HepG2 (cell line): ENCODE measurements at regions not wholly inside any gene's neighbourhood (a gene's known extent, or its start where the extent isn't known, plus 50 kb on each side); places are given as distances from the start of the nearest gene placed in this dataset.

Experiments
- CHD4 ChIP-seq: fragments of 200-600 bp; sonication (generic); IDR thresholded peaks from 2 replicates; pipeline ENCODE4 v1.7.0; 2017; ENCODE audit warnings: mild to moderate bottlenecking, low read length, borderline replicate concordance
- CREM ChIP-seq, 2 experiments: sonication (generic) in 1 of 2; formaldehyde crosslinking in 1 of 2; IDR thresholded peaks; 2 replicates each; pipeline versions ENCODE4 v1.4.0 to v1.6.1; 2016 to 2020; ENCODE audit warnings: antibody characterized with exemption in 1 of 2, mild to moderate bottlenecking in 1 of 2, missing genetic modification reagents in 1 of 2
- HHEX ChIP-seq: IDR thresholded peaks from 2 replicates; pipeline ENCODE4 v1.6.1; 2016; ENCODE audit warnings: control low read depth
- HMGXB4 ChIP-seq, 2 experiments: sonication (generic) in 1 of 2; formaldehyde crosslinking in 1 of 2; IDR thresholded peaks; 2 replicates each; pipeline versions ENCODE4 v1.4.0 to v1.6.1; 2018 to 2020; ENCODE audit warnings: missing genetic modification reagents in 2 of 2, borderline replicate concordance in 1 of 2, low read depth in 1 of 2, mild to moderate bottlenecking in 1 of 2, missing biosample characterization in 1 of 2
- NAIF1 ChIP-seq: sonication (generic); formaldehyde crosslinking; IDR thresholded peaks from 2 replicates; pipeline ENCODE4 v1.5.0; 2020; ENCODE audit warnings: mild to moderate bottlenecking, missing genetic modification reagents, borderline replicate concordance
- NR3C1 ChIP-seq: sonication (generic); formaldehyde crosslinking; IDR thresholded peaks from 2 replicates; pipeline ENCODE4 v1.4.0; 2020; ENCODE audit warnings: missing genetic modification reagents
- POLR2A ChIP-seq, 2 experiments: IDR thresholded peaks; 2 replicates each; pipeline ENCODE4 v1.6.1; 2011; ENCODE audit warnings: low read depth in 2 of 2, low read length in 2 of 2, mild to moderate bottlenecking in 1 of 2, moderate library complexity in 1 of 2; ENCODE audit not compliant: insufficient read depth in 1 of 2
- POLR2AphosphoS5 ChIP-seq: IDR thresholded peaks from 2 replicates; pipeline ENCODE4 v1.6.1; 2012; ENCODE audit warnings: low read depth, low read length
- RAD51 ChIP-seq: fragments of 450-650 bp; IDR thresholded peaks from 2 replicates; pipeline ENCODE4 v1.6.1; 2016; ENCODE audit warnings: borderline replicate concordance
- UBTF ChIP-seq: sonication (generic); formaldehyde crosslinking; IDR thresholded peaks from 2 replicates; pipeline ENCODE4 v1.4.0; 2020; ENCODE audit warnings: mild to moderate bottlenecking, missing genetic modification reagents
- ZNF75D ChIP-seq: sonication (generic); formaldehyde crosslinking; IDR thresholded peaks from 2 replicates; pipeline ENCODE4 v1.8.1; 2023; ENCODE audit warnings: missing genetic modification reagents, mild to moderate bottlenecking, borderline replicate concordance

GRCh38 chr1:232274999-232275710 is 354.8 kb downstream of the SIPA1L2 start:
- TF ChIP-seq NAIF1 (no peak), CREM (IDR thresholded peaks at IDR 0.05) (no peak), CREM (CRISPR knock-in tag; IDR thresholded peaks at IDR 0.05) (no peak), POLR2AphosphoS5 (no peak), ZNF75D (CRISPR knock-in tag) (no peak), RAD51 (no peak), CHD4 (no peak), HMGXB4 (CRISPR knock-in tag; IDR thresholded peaks at IDR 0.05; ENCODE audit: borderline replicate concordance in 1 of 2, low read depth in 1 of 2) (no peak), UBTF (no peak), POLR2A (IDR thresholded peaks at IDR 0.05; ENCODE audit: insufficient read depth in 1 of 2, low read depth in 2 of 2, low read length in 2 of 2) (no peak), HHEX (CRISPR knock-in tag) (no peak), NR3C1 (no peak)
